ENCODE measurements at regions not wholly inside any gene's neighbourhood (a gene's known extent, or its start where the extent isn't known, plus 50 kb on each side); places are given as distances from the start of the nearest gene placed in this dataset.
"Not testable (repeated sequence)": the region's sequence is repeated elsewhere in the genome, so short reads cannot be mapped to it uniquely, and the experiment has no call there.

DNA sequence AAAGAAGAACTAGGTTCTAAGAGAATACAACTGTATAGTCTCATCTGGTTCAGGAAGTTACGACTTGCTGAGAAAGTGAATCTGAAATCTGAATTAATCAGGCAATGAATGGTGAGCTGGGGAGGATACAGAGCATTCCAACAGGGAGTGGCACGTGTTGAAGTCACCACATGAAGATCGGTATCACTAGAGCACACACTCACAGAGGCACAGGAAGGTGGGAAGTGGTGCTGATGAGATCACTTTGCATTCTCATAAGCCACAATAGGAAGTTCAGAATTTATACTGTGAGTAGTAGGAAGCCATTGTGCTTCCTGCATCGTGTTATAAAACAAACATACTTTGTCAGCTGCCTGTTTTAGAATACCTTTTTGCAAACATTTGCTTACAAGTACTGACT, 615.0 kb upstream of the DDX18 start:
- DNase-seq (ENCODE audit: low read depth) = no peak

GRCh38 chr2:117212562-117212961, 601.9 kb upstream of the DDX18 start:
- DNase-seq (ENCODE audit: low read depth) = no peak

- no peak for DNase-seq (ENCODE audit: low read depth)
These were observed 597.3 kb upstream of the DDX18 start for GRCh38 chr2:117217145-117217544.

DNA sequence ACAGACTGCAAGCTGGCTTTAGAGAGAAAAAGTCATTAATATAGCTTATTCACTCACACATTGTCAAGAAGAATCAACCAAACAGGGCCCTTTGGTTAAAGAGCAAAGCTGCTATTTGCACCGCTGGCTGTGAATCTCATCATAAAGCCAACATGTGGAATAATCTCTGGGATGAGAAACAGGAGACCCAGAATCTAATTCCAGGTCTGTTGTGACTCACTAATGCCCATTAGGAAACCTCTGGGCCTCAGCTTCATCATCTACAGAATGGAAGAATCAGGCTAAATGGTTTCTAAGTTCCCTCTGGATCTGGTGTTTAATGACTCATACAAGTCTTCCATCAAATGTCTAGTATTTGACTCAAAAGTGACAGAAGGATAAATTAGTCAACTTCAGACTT, 591.7 kb upstream of the DDX18 start:
- no peak for DNase-seq (ENCODE audit: low read depth)

GRCh38 chr2:117232305-117232704, 582.2 kb upstream of the DDX18 start:
- DNase-seq (ENCODE audit: low read depth) = no peak

GRCh38 chr2:117257362-117257761, 557.1 kb upstream of the DDX18 start:
- DNase-seq (ENCODE audit: low read depth) = no peak

DNA sequence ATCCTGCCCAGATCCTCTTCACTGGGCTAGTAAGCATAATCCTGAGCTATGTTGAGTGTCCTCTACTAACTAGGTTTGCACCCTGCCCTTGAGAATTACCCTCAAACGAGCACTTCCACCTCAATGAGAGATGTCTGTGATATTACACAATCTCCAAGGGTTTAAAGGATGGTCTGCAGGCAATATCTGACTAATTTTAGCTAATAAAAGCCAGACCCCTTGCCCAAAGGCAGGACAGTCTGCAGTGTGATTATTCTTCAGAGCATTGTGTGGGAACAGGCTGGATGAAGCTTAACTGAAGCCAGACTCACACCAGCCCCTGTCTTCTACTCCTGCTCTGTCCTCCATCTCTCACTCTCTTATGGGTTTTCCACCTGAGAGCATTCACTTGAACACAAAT, 544.9 kb upstream of the DDX18 start:
- no peak for DNase-seq (ENCODE audit: low read depth)

GRCh38 chr2:117271631-117272030, 542.9 kb upstream of the DDX18 start:
- no peak for DNase-seq (ENCODE audit: low read depth)

DNA sequence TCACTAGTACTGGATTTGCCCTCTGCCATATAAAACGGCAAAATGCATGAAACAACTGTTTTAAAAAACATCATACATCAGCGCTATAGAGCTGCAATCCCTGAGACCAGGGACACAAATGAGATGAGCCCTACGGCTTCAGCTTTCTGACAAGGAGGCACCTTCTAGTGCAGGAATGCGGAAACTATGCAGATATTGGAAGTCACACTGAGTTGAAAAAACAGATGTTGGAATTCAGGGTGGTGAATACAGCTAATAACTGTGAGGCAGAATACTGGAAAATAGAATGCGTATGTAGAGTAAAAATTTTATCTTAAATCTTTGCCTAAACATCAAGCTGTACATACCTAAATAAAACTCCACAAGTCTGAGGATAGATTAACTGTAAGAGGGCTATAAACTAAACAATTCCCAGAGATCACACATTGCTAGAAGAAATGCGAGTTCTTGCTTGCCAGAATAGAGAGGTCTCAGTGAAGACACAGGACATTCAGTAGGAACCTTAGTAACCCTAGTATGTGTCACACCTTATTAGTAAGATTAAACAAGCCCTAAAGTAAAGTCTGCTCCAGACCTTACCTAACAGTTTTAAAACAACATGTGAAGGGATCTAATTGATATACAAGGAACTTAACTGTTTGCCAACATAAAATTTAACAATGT, 541.4 kb upstream of the DDX18 start:
- DNase-seq (ENCODE audit: low read depth) = no peak

DNA sequence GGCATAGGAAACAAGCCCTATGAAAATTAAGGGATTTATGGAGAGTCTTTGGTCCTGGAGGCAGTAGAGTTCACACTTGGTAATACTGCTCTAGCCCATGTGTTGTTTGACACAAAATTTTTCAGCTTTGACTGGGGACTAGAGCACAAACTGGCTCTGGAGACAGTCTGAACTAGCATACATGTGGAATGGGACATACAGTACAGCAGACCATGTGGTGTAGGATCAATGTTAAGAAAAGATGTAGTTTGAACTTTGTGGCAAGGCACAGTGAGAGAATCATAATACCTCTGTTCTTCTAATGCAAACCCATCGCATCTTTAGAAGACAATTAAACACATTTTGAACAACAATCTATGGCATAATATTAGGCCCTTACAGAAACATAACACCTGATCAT, 521.5 kb upstream of the DDX18 start:
- no peak for DNase-seq (ENCODE audit: low read depth)

GRCh38 chr2:117299451-117299850, 515.0 kb upstream of the DDX18 start:
- DNase-seq (ENCODE audit: low read depth) = no peak

GRCh38 chr2:117308861-117309770, 505.4 kb upstream of the DDX18 start:
- no peak for DNase-seq (ENCODE audit: low read depth)

DNA sequence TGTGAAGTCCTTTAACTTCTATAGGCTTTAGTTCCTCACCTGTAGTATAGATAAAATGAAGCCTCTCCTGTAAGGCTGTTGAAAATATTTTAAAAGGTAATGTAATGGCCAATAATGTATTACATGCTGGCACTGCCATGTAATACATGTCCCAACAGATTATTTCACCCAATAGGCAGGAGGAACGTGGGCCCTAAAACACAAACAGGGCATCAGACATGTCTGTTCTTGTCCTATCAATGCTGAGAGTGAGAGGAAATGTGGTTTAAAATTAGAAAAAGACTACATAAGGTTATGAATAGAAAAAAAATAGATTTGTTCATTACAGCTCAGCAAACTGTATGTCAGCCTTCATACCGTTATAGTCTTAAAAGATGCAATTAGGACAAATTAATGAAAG, 492.7 kb upstream of the DDX18 start:
- no peak for DNase-seq (ENCODE audit: low read depth)

DNA sequence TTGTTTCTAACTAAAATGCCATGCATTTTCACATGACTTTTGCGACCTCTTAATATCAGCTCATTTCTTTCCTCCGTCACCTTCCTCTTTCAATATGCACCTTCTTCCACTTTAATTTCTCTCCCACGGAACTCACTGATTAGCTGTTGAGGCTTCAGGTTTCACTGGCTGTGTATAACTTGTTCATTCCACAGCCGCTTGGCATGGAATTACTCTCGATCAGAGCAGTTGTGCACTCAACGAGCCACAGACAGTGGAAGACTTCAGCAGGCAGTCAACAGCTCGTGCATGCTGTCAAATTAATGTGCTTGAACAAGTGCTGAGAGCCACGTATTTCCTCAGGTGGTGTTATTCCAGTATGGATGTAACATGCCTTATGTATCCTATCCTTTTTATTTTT, 491.2 kb upstream of the DDX18 start:
- DNase-seq (ENCODE audit: low read depth) = no peak

GRCh38 chr2:117330641-117331040, 483.9 kb upstream of the DDX18 start:
- no peak for DNase-seq (ENCODE audit: low read depth)

GRCh38 chr2:117335967-117336366, 478.5 kb upstream of the DDX18 start:
- no peak for DNase-seq (ENCODE audit: low read depth)

DNA sequence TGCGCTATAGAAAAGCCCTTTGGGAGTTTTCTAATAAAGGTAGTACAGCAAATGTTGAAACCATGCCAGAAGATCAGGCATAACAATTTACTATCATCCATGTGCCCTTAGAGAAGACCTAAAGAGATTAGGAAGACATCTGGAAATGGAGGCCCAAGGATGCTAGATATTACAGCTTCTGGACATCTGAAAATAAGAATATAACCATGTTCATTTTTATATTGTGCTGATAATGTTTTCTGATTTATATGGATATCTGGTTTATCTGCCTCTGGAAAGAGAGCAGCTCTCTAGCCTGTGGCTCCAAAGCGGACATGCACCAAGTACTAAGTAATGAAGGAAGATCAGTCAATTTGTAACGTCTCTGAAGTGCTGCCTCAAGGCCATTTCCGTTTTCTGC, 478.0 kb upstream of the DDX18 start:
- no peak for DNase-seq (ENCODE audit: low read depth)

- DNase-seq (ENCODE audit: low read depth) = not testable (repeated sequence)
These were observed 476.5 kb upstream of the DDX18 start for GRCh38 chr2:117337981-117338380.

- DNase-seq (ENCODE audit: low read depth) = no peak
These were observed 474.5 kb upstream of the DDX18 start for GRCh38 chr2:117339980-117340379.

DNA sequence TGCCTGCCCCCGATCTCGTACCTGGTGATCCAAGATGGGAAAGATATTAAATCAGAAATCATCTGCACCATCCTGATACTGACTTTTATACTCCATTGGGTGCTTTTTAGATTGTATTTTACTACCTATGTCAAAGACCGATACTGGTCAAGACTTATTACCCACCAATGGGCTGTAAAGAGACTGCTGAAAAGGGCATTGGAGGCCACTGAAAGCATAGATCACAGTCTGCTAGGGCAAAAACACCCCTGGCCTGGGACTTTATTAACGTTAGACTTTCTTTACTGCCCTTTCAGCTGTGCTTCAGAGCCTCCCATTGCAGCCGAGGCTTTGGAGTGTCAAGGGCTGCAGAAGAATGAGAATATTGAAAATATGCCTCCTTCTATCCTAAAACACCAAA, 472.8 kb upstream of the DDX18 start:
- no peak for DNase-seq (ENCODE audit: low read depth)

GRCh38 chr2:117342415-117342814, 472.1 kb upstream of the DDX18 start:
- no peak for DNase-seq (ENCODE audit: low read depth)

- no peak for DNase-seq (ENCODE audit: low read depth)
These were observed 464.8 kb upstream of the DDX18 start for GRCh38 chr2:117349687-117350086.

GRCh38 chr2:117351396-117351795, 463.1 kb upstream of the DDX18 start:
- no peak for DNase-seq (ENCODE audit: low read depth)
